ENCODE measurements at regions not wholly inside any gene's neighbourhood (a gene's known extent, or its start where the extent isn't known, plus 50 kb on each side); places are given as distances from the start of the nearest gene placed in this dataset.

GRCh38 chr2:145685383-145686050 lies 1165.6 kb upstream of the ZEB2 start:
- Histone ChIP-seq H3K27ac (no peak overlapping the region), H3K4me3 (ENCODE audit: low read depth in 1 of 2, low read length in 1 of 2) (no peak overlapping the region), H3K4me1 (ENCODE audit: control insufficient read depth in 1 of 2, insufficient read depth in 1 of 2, low read depth in 1 of 2, low read length in 1 of 2) (no peaks in the 10 kb centered on the region), H3K27me3 (no peaks in the 10 kb centered on the region), H3K9me3 (no peaks in the 10 kb centered on the region), H3K36me3 (no peaks in the 10 kb centered on the region)
- no peak for TF ChIP-seq CTCF (IDR thresholded peaks at IDR 0.05)

- TF ChIP-seq CTCF (IDR thresholded peaks at IDR 0.05): no peak
- Histone ChIP-seq H3K9me3 (no peaks in the 10 kb centered on the region), H3K27ac (no peak overlapping the region), H3K27me3 (no peaks in the 10 kb centered on the region), H3K4me1 (ENCODE audit: control insufficient read depth in 1 of 2, insufficient read depth in 1 of 2, low read depth in 1 of 2, low read length in 1 of 2) (no peaks in the 10 kb centered on the region), H3K36me3 (no peaks in the 10 kb centered on the region), H3K4me3 (ENCODE audit: low read depth in 1 of 2, low read length in 1 of 2) (no peak overlapping the region)
These were observed 1162.7 kb upstream of the ZEB2 start for GRCh38 chr2:145682546-145683157.

- no peak overlapping the region for H3K27ac ChIP-seq
These were observed 1160.4 kb upstream of the ZEB2 start for GRCh38 chr2:145680276-145680675.

GRCh38 chr2:145677371-145677770 lies 1157.5 kb upstream of the ZEB2 start:
- Histone ChIP-seq H3K36me3 (no peaks in the 10 kb centered on the region), H3K4me3 (ENCODE audit: low read depth in 1 of 2, low read length in 1 of 2) (no peak overlapping the region), H3K9me3 (no peaks in the 10 kb centered on the region), H3K27me3 (no peaks in the 10 kb centered on the region), H3K4me1 (ENCODE audit: control insufficient read depth in 1 of 2, insufficient read depth in 1 of 2, low read depth in 1 of 2, low read length in 1 of 2) (no peaks in the 10 kb centered on the region), H3K27ac (no peak overlapping the region)
- TF ChIP-seq CTCF (IDR thresholded peaks at IDR 0.05): no peak

More at GRCh38 chr2:145680276-145680675, 1160.4 kb upstream of the ZEB2 start:
- Histone ChIP-seq H3K36me3 (no peaks in the 10 kb centered on the region), H3K27me3 (no peaks in the 10 kb centered on the region), H3K4me3 (ENCODE audit: low read depth in 1 of 2, low read length in 1 of 2) (no peak overlapping the region), H3K4me1 (ENCODE audit: control insufficient read depth in 1 of 2, insufficient read depth in 1 of 2, low read depth in 1 of 2, low read length in 1 of 2) (no peaks in the 10 kb centered on the region), H3K9me3 (no peaks in the 10 kb centered on the region)
- TF ChIP-seq CTCF (IDR thresholded peaks at IDR 0.05): no peak

- Histone ChIP-seq H3K36me3 (no peaks in the 10 kb centered on the region), H3K27ac (no peak overlapping the region), H3K27me3 (no peaks in the 10 kb centered on the region), H3K4me1 (ENCODE audit: control insufficient read depth in 1 of 2, insufficient read depth in 1 of 2, low read depth in 1 of 2, low read length in 1 of 2) (no peaks in the 10 kb centered on the region), H3K4me3 (ENCODE audit: low read depth in 1 of 2, low read length in 1 of 2) (no peak overlapping the region), H3K9me3 (no peaks in the 10 kb centered on the region)
- TF ChIP-seq CTCF (IDR thresholded peaks at IDR 0.05): no peak
These were observed 1154.8 kb upstream of the ZEB2 start for GRCh38 chr2:145674705-145675104.

Measured in neutrophil (primary cell).